CD4-positive, alpha-beta T cell treated with Interferon alpha-2 for 1 hour (primary cell): ENCODE measurements at regions not wholly inside any gene's neighbourhood (a gene's known extent, or its start where the extent isn't known, plus 50 kb on each side); places are given as distances from the start of the nearest gene placed in this dataset.

Experiments used
- DNase-seq, 2 donors: peaks; one replicate each; pipeline ENCODE4 v3.0.0-alpha.2; 2020 to 2022

DNA sequence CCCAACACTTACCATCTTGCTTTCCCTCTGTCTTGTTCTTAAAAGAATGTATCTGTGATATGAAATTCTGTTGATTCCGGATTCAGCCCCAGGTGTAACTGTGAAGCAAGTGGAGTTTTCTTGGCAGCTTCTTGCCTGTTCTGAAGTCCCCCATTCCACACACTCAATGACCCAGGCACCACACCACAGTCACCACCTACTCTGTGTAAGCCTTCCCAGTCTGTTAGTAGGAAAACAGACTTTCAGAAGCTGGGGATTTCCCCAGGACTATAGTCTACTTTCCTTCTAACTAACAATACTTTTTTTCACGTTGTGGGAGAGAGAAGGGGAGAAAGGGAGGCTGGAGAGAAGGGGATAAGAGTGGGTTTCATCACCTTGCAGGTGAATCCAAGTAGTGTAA is 299.1 kb upstream of the PROX1 start:
- DNase-seq = no peak

- DNase-seq = no peak
Measured at GRCh38 chr1:213689260-213689659, 298.5 kb upstream of the PROX1 start.

- DNase-seq = no peak
Measured at GRCh38 chr1:213690341-213690917, 297.3 kb upstream of the PROX1 start.

DNA sequence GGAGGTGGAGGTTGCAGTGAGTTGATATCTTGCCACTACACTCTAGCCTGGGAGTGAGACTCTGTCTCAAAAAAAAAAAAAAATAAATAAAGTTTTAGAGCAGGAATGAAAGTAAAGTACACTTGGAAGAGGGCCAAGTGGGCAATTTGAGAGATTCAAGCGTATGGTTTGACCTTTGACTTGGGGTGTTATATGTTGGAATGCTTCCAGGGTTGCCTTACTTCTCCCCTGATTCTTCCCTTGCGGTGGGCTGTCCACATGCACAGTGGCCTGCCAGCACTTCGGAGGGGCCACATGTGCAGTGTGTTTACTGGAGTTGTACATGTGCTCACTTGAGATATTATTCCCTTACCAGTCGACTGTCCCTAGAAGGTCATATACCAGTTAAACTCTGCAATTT is 295.5 kb upstream of the PROX1 start:
- DNase-seq = no peak

- DNase-seq = no peak
Measured at GRCh38 chr1:213693864-213694263, 293.9 kb upstream of the PROX1 start.

GRCh38 chr1:213697192-213697802 is 290.5 kb upstream of the PROX1 start:
- DNase-seq = no peak

DNA sequence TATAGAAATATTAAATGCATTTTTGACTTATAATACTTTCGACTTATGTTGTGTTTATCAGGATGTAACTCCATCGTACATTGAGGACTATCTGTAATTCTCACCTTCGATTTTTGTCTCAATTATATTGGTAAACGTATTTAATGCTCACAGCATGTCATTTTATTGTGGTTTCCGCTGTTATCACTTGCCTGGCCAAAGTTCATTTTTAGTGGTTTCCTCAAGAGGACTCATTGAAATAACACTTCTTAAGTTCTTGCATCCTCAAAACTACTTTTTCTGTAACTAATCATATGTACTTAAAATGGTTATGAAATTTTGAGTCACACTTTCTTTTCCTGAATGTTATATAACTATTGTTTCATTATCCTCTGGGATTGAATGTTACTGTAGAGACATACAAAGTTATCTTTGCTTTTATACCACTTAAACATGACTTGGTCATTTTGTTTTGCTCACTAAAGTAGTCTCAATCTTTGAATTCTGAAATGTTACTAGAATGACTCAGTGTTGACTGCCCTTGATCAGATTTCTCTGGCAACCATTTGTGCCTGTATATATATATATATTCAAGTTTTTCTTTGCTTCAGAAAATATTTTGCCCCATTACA is 289.6 kb upstream of the PROX1 start:
- no peak for DNase-seq

DNA sequence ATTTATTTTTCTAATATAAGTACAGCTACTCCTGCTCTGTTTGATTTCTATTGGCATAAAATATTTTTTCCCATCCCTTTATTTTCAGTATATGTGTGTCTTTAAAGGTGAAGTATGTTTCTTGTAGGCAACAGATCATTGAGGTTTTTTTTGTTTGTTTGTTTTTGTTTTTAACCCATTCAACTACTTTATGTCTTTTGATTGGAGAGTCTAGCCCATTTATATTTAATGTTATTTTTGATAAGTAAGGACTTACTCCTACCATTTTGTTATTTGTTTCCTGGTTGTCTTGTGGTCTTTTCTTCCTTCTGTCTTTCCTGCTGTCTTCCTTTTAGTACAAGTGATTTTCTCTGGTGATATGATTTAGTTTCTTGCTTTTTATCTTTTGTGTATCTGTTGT is 285.1 kb upstream of the PROX1 start:
- no peak for DNase-seq

- no peak for DNase-seq
Measured at GRCh38 chr1:213704941-213705340, 282.8 kb upstream of the PROX1 start.

DNA sequence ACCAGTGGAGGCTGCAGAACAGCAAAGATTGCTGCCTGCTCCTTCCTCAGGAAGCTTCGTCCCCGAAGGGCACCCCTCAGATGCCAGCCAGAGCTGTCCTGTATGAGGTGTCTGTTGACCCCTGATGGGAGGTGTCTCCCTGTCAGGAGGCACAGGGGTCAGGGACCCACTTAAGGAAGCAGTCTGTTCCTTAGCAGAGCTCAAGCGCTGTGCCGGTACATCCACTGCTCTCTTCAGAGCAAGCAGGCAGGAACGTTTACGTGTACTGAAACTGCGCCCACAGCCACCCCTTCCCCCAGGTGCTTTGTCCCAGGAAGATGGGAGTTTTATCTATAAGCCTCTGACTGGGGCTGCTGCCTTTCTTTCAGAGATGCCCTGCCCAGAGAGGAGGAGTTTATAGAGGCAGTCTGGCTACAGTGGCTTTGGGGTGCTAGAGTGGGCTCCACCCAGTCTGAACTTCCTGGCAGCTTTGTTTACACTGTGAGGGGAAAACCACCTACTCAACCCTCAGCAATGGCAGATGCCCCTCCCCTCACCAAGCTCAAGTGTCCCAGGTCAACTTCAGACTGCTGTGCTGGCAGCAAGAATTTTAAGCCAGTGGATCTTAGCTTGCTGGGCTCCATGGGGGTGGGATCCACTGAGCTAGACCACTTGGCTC is 275.8 kb upstream of the PROX1 start:
- DNase-seq = peak in 1 of 2 donors; percentile 11

- no peak for DNase-seq
Measured at GRCh38 chr1:213714645-213715044, 273.1 kb upstream of the PROX1 start.

DNA sequence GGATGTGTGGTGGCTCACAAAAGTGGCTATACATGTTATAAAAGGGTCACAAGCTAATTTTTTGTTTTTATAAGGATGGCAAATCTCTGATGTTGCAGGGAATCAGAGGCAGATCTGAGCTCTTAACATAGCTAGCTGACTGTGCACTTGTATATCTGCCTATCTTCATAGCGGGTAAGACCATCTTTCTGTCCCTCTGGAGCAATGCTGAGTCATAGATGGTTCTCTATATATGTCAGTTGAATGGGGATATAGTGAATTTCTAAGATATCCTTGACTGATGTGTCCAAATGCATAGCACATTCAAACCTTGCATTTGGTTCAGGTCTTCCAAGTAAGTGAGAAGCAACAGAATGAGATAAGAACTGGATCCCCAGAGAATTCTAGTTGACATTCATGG is 272.6 kb upstream of the PROX1 start:
- no peak for DNase-seq

DNA sequence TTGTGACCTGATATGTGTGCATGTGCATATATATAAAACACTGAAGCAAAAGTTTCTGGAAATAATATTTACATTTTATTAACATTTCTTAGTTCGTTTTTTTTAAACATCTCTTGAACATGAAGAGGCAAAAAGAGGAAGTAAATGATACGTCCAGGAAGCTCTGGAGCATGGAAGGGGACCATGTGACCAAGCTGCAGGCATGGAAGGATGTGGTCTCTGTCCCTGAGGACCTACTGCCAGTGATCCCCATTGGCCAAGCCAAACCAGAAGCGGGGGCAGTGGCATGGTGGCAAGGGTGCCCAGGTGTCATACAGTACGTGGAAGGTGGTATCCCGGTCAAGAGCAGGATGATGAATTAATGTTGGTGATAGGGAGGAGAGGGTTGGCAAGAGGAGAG is 268.3 kb upstream of the PROX1 start:
- no peak for DNase-seq

GRCh38 chr1:213720032-213720431 is 267.7 kb upstream of the PROX1 start:
- no peak for DNase-seq

GRCh38 chr1:213723187-213723586 is 264.6 kb upstream of the PROX1 start:
- DNase-seq = no peak

GRCh38 chr1:213724640-213725536 is 262.9 kb upstream of the PROX1 start:
- DNase-seq = no peak

GRCh38 chr1:213727853-213728592 is 259.8 kb upstream of the PROX1 start:
- no peak for DNase-seq

GRCh38 chr1:213728593-213729536 is 258.9 kb upstream of the PROX1 start:
- DNase-seq = no peak

GRCh38 chr1:213733705-213734104 is 254.1 kb upstream of the PROX1 start:
- DNase-seq = no peak

DNA sequence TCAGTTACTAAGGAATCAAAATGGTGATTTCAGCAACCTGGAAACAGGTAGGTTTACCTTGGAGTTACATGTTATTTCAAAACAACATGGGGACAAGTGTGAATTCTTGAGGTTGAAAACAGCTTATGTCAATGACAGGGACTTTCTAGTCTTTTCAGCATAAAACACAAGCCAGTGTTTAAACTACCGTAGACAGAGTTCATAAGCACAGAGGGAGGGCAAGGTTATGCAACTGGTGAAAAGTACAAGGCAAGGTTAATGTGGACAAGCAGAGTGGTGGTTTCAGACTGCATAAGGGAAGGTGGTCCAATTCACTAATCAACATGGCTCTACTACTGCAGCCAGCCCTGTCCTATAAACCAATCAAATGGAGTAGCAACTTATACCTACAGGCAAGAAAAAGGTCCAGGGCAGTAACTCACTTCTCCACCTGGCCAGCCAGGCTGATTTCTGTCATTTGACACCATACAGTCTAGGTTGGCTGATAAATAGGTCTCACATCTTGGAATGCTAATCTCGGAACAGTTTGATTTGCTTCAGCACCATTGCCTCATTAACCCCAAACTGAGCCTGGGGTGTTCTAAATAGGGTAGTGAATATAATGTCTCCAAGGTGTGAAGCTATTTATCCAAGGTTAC is 250.3 kb upstream of the PROX1 start:
- no peak for DNase-seq

- no peak for DNase-seq
Measured at GRCh38 chr1:213738658-213739057, 249.1 kb upstream of the PROX1 start.
